Gastroesophageal sphincter (tissue), 3 donors: ENCODE measurements at regions not wholly inside any gene's neighbourhood (a gene's known extent, or its start where the extent isn't known, plus 50 kb on each side); places are given as distances from the start of the nearest gene placed in this dataset.

ENCODE experiments used
- EP300 ChIP-seq: sonication (generic); formaldehyde crosslinking; IDR thresholded peaks from one replicate; pipeline ENCODE4 v1.6.1; 2017; ENCODE audit warnings: antibody characterized with exemption, mild to moderate bottlenecking
- POLR2A ChIP-seq, 2 donors: fragments of 450-650 bp; IDR thresholded peaks; one replicate each; pipeline ENCODE4 v1.6.1; 2017; ENCODE audit warnings: antibody characterized with exemption in 2 of 2, mild to moderate bottlenecking in 2 of 2, moderate library complexity in 1 of 2
- POLR2AphosphoS5 ChIP-seq: sonication (generic); formaldehyde crosslinking; IDR thresholded peaks from one replicate; pipeline ENCODE4 v1.6.1; 2017; ENCODE audit warnings: antibody characterized with exemption
- TF ChIP-seq, protein P1 (sequence below), 4 experiments: fragments of 200-600 bp in 2 of 4; fragments of 450-650 bp in 2 of 4; sonication (generic) in 1 of 4; IDR thresholded peaks; one replicate each; pipeline ENCODE4 v1.5.1; 2017 to 2019; ENCODE audit warnings: antibody characterized with exemption in 4 of 4, mild to moderate bottlenecking in 2 of 4, moderate library complexity in 2 of 4

DNA sequence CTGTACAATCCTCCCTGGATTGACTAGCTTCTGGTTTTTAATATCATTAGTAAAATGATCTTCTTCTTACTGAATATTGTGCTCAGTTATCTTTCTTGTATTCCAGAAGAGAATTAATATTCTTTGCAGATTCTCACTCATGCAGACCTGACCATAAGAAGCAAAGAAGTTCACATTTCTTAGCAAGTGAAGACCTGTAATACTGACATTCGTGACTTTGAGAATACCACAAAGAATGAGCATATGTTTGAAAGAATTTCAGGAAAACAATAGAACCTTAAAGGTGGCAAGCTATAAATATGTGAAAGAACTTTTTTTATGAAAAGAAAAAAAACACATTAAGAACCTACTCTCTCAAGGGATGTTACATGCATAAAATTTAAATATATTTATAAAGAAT lies 371.6 kb downstream of the JRKL start:
- TF ChIP-seq, protein P1, sequence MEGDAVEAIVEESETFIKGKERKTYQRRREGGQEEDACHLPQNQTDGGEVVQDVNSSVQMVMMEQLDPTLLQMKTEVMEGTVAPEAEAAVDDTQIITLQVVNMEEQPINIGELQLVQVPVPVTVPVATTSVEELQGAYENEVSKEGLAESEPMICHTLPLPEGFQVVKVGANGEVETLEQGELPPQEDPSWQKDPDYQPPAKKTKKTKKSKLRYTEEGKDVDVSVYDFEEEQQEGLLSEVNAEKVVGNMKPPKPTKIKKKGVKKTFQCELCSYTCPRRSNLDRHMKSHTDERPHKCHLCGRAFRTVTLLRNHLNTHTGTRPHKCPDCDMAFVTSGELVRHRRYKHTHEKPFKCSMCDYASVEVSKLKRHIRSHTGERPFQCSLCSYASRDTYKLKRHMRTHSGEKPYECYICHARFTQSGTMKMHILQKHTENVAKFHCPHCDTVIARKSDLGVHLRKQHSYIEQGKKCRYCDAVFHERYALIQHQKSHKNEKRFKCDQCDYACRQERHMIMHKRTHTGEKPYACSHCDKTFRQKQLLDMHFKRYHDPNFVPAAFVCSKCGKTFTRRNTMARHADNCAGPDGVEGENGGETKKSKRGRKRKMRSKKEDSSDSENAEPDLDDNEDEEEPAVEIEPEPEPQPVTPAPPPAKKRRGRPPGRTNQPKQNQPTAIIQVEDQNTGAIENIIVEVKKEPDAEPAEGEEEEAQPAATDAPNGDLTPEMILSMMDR (IDR thresholded peaks at IDR 0.05) = no peak
- TF ChIP-seq EP300 (no peak), POLR2A (IDR thresholded peaks at IDR 0.05) (no peak), POLR2AphosphoS5 (no peak)
